ENCODE measurements at regions not wholly inside any gene's neighbourhood (a gene's known extent, or its start where the extent isn't known, plus 50 kb on each side); places are given as distances from the start of the nearest gene placed in this dataset.

DNA sequence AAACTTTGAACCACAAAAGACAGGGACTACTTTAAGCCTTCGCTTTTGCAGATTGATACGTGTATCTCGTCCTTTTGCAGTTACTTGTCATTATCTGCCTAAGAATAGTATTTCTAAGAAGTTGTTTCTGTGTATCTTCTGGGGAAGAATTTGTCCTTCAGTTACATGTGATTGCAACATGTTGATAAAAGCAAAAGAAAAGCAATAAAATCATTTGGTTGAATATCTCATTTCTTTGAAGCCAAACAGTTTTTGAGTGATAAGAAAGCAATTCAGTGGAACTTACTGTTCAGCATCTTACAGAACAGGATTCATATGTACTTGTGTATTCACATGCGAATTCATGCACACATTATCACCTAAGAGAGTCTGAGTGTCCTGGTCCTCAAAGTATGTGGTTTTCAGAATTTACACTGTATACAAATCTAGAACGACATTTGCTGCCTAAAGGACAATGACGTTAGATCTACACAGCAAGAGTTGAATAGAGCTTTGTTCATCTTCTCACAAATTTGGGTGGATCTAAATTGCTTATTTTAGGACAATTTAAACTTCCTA is 66.7 kb upstream of the MRPS6 start:
- peaks cover 17% of the 10 kb centered on the region for H3K9me3 ChIP-seq (ENCODE audit: insufficient read depth, low read depth, low read length)
- H3K4me1 Mint-ChIP-seq (ENCODE audit: low read depth, unreplicated experiment) = no peaks in the 10 kb centered on the region
- no peaks in the 10 kb centered on the region for H4K20me1 ChIP-seq (ENCODE audit: insufficient read depth, low read length)
- no peak overlapping the region for H3K4me3 Mint-ChIP-seq (ENCODE audit: unreplicated experiment)
- TF ChIP-seq, protein P1, sequence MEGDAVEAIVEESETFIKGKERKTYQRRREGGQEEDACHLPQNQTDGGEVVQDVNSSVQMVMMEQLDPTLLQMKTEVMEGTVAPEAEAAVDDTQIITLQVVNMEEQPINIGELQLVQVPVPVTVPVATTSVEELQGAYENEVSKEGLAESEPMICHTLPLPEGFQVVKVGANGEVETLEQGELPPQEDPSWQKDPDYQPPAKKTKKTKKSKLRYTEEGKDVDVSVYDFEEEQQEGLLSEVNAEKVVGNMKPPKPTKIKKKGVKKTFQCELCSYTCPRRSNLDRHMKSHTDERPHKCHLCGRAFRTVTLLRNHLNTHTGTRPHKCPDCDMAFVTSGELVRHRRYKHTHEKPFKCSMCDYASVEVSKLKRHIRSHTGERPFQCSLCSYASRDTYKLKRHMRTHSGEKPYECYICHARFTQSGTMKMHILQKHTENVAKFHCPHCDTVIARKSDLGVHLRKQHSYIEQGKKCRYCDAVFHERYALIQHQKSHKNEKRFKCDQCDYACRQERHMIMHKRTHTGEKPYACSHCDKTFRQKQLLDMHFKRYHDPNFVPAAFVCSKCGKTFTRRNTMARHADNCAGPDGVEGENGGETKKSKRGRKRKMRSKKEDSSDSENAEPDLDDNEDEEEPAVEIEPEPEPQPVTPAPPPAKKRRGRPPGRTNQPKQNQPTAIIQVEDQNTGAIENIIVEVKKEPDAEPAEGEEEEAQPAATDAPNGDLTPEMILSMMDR (IDR thresholded peaks at IDR 0.05; ENCODE audit: insufficient read depth, low read depth, low read length) = no peak
- no peak for TF ChIP-seq EZH2 (IDR thresholded peaks at IDR 0.05; ENCODE audit: insufficient read depth, low read length)
- no peak overlapping the region for H3K27ac Mint-ChIP-seq (ENCODE audit: unreplicated experiment)
- no peaks in the 10 kb centered on the region for H3K27me3 ChIP-seq (ENCODE audit: insufficient read depth, low read length)
- H3K9me3 Mint-ChIP-seq (ENCODE audit: unreplicated experiment) = peaks cover 29% of the 10 kb centered on the region
- no peaks in the 10 kb centered on the region for H3K4me1 ChIP-seq (ENCODE audit: insufficient read depth, low read length)
- H3K9ac ChIP-seq (ENCODE audit: low read length) = no peak overlapping the region
- H3K4me3 ChIP-seq (ENCODE audit: insufficient read depth, low read depth, low read length) = no peak overlapping the region
- H3K36me3 Mint-ChIP-seq (ENCODE audit: low read depth, unreplicated experiment) = peaks cover 2% of the 10 kb centered on the region
- H3K79me2 ChIP-seq (ENCODE audit: insufficient read depth, low read length) = no peaks in the 10 kb centered on the region
- no peak overlapping the region for H2AFZ ChIP-seq (ENCODE audit: low read depth, low read length)
- H3K4me2 ChIP-seq (ENCODE audit: low read length) = no peak overlapping the region
- H3K27me3 Mint-ChIP-seq (ENCODE audit: low read depth, unreplicated experiment) = no peaks in the 10 kb centered on the region
- FAIRE-seq (no peak), DNase-seq (ENCODE audit: low read depth) (no peak)
- no peak overlapping the region for H3K27ac ChIP-seq (ENCODE audit: low read depth, low read length)
- H3K36me3 ChIP-seq (ENCODE audit: insufficient read depth, low read length) = no peaks in the 10 kb centered on the region

DNA sequence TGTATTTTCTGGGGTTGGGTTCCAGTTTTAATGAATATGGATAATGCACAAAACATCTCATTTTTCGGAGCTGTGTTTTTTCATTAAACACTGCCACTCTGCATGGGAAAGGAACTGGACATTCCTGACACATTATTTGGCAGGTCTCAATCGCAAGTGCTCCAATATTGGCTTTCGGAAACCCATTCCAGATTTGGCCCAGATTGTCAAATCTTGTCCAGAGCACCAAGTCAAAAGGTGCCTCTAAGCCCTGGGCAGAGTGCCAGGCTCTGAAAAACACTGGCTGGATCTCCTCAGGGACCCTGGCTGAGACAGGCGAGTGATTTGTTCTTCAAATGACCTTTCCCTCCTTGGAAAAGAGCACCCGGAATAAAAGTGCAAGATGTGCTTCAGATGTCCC is 68.4 kb upstream of the MRPS6 start:
- Mint-ChIP-seq H3K4me3 (ENCODE audit: unreplicated experiment) (no peak overlapping the region), H3K4me1 (ENCODE audit: low read depth, unreplicated experiment) (no peaks in the 10 kb centered on the region), H3K36me3 (ENCODE audit: low read depth, unreplicated experiment) (peaks cover 2% of the 10 kb centered on the region), H3K27me3 (ENCODE audit: low read depth, unreplicated experiment) (no peaks in the 10 kb centered on the region), H3K27ac (ENCODE audit: unreplicated experiment) (no peak overlapping the region), H3K9me3 (ENCODE audit: unreplicated experiment) (peaks cover 32% of the 10 kb centered on the region)
- Histone ChIP-seq H3K4me2 (ENCODE audit: low read length) (no peak overlapping the region), H3K9ac (ENCODE audit: low read length) (no peak overlapping the region), H3K9me3 (ENCODE audit: insufficient read depth, low read depth, low read length) (peaks cover 12% of the 10 kb centered on the region), H4K20me1 (ENCODE audit: insufficient read depth, low read length) (no peaks in the 10 kb centered on the region), H3K4me3 (ENCODE audit: insufficient read depth, low read depth, low read length) (no peak overlapping the region), H3K27ac (ENCODE audit: low read depth, low read length) (no peak overlapping the region), H3K4me1 (ENCODE audit: insufficient read depth, low read length) (no peaks in the 10 kb centered on the region), H2AFZ (ENCODE audit: low read depth, low read length) (no peak overlapping the region), H3K79me2 (ENCODE audit: insufficient read depth, low read length) (no peaks in the 10 kb centered on the region), H3K27me3 (ENCODE audit: insufficient read depth, low read length) (no peaks in the 10 kb centered on the region), H3K36me3 (ENCODE audit: insufficient read depth, low read length) (no peaks in the 10 kb centered on the region)
- TF ChIP-seq EZH2 (IDR thresholded peaks at IDR 0.05; ENCODE audit: insufficient read depth, low read length) = no peak
- TF ChIP-seq, protein P1 (IDR thresholded peaks at IDR 0.05; ENCODE audit: insufficient read depth, low read depth, low read length) = no peak
- FAIRE-seq (no peak), DNase-seq (ENCODE audit: low read depth) (no peak)
